ENCODE measurements at regions not wholly inside any gene's neighbourhood (a gene's known extent, or its start where the extent isn't known, plus 50 kb on each side); places are given as distances from the start of the nearest gene placed in this dataset.

GRCh38 chr3:182041668-182042291, 330.1 kb downstream of the SOX2 start:
- no peak overlapping the region for H3K4me3 ChIP-seq (ENCODE audit: low read depth, low read length)
- no peaks in the 10 kb centered on the region for H3K36me3 ChIP-seq (ENCODE audit: control insufficient read depth, insufficient read depth, low read length)
- no peaks in the 10 kb centered on the region for H3K27me3 ChIP-seq (ENCODE audit: control insufficient read depth, insufficient read depth, low read length)
- H3K4me1 ChIP-seq (ENCODE audit: control insufficient read depth, insufficient read depth, low read length) = peaks cover 3% of the 10 kb centered on the region
- H3K9ac ChIP-seq (ENCODE audit: low read depth, low read length) = no peak overlapping the region
- H3K9me3 ChIP-seq (ENCODE audit: control insufficient read depth, insufficient read depth, low read length) = no peaks in the 10 kb centered on the region

GRCh38 chr3:182045736-182046135, 334.0 kb downstream of the SOX2 start:
- Histone ChIP-seq H3K4me3 (ENCODE audit: low read depth, low read length) (no peak overlapping the region), H3K9me3 (ENCODE audit: control insufficient read depth, insufficient read depth, low read length) (no peaks in the 10 kb centered on the region), H3K36me3 (ENCODE audit: control insufficient read depth, insufficient read depth, low read length) (no peaks in the 10 kb centered on the region), H3K9ac (ENCODE audit: low read depth, low read length) (no peak overlapping the region), H3K4me1 (ENCODE audit: control insufficient read depth, insufficient read depth, low read length) (peaks cover 3% of the 10 kb centered on the region), H3K27me3 (ENCODE audit: control insufficient read depth, insufficient read depth, low read length) (no peaks in the 10 kb centered on the region)

- H3K9ac ChIP-seq (ENCODE audit: low read depth, low read length) = no peak overlapping the region
- no peaks in the 10 kb centered on the region for H3K9me3 ChIP-seq (ENCODE audit: control insufficient read depth, insufficient read depth, low read length)
- H3K4me3 ChIP-seq (ENCODE audit: low read depth, low read length) = no peak overlapping the region
- peaks cover 3% of the 10 kb centered on the region for H3K4me1 ChIP-seq (ENCODE audit: control insufficient read depth, insufficient read depth, low read length)
- no peaks in the 10 kb centered on the region for H3K36me3 ChIP-seq (ENCODE audit: control insufficient read depth, insufficient read depth, low read length)
- H3K27me3 ChIP-seq (ENCODE audit: control insufficient read depth, insufficient read depth, low read length) = no peaks in the 10 kb centered on the region
Observed at GRCh38 chr3:182046166-182046764, 334.5 kb downstream of the SOX2 start.

- Histone ChIP-seq H3K9ac (ENCODE audit: low read depth, low read length) (no peak overlapping the region), H3K4me1 (ENCODE audit: control insufficient read depth, insufficient read depth, low read length) (peaks cover 3% of the 10 kb centered on the region), H3K36me3 (ENCODE audit: control insufficient read depth, insufficient read depth, low read length) (no peaks in the 10 kb centered on the region), H3K4me3 (ENCODE audit: low read depth, low read length) (no peak overlapping the region), H3K9me3 (ENCODE audit: control insufficient read depth, insufficient read depth, low read length) (no peaks in the 10 kb centered on the region), H3K27me3 (ENCODE audit: control insufficient read depth, insufficient read depth, low read length) (no peaks in the 10 kb centered on the region)
Observed at GRCh38 chr3:182050932-182051331, 339.2 kb downstream of the SOX2 start.

GRCh38 chr3:182052332-182052731, 340.6 kb downstream of the SOX2 start:
- no peaks in the 10 kb centered on the region for H3K27me3 ChIP-seq (ENCODE audit: control insufficient read depth, insufficient read depth, low read length)
- no peaks in the 10 kb centered on the region for H3K9me3 ChIP-seq (ENCODE audit: control insufficient read depth, insufficient read depth, low read length)
- no peaks in the 10 kb centered on the region for H3K4me1 ChIP-seq (ENCODE audit: control insufficient read depth, insufficient read depth, low read length)
- no peaks in the 10 kb centered on the region for H3K36me3 ChIP-seq (ENCODE audit: control insufficient read depth, insufficient read depth, low read length)
- H3K9ac ChIP-seq (ENCODE audit: low read depth, low read length) = no peak overlapping the region
- H3K4me3 ChIP-seq (ENCODE audit: low read depth, low read length) = no peak overlapping the region

- no peaks in the 10 kb centered on the region for H3K9me3 ChIP-seq (ENCODE audit: control insufficient read depth, insufficient read depth, low read length)
- H3K9ac ChIP-seq (ENCODE audit: low read depth, low read length) = no peak overlapping the region
- H3K36me3 ChIP-seq (ENCODE audit: control insufficient read depth, insufficient read depth, low read length) = no peaks in the 10 kb centered on the region
- no peaks in the 10 kb centered on the region for H3K4me1 ChIP-seq (ENCODE audit: control insufficient read depth, insufficient read depth, low read length)
- no peaks in the 10 kb centered on the region for H3K27me3 ChIP-seq (ENCODE audit: control insufficient read depth, insufficient read depth, low read length)
- H3K4me3 ChIP-seq (ENCODE audit: low read depth, low read length) = no peak overlapping the region
Observed at GRCh38 chr3:182052757-182053156, 341.0 kb downstream of the SOX2 start.

GRCh38 chr3:182058488-182058887, 346.8 kb downstream of the SOX2 start:
- Histone ChIP-seq H3K27me3 (ENCODE audit: control insufficient read depth, insufficient read depth, low read length) (no peaks in the 10 kb centered on the region), H3K36me3 (ENCODE audit: control insufficient read depth, insufficient read depth, low read length) (no peaks in the 10 kb centered on the region), H3K9ac (ENCODE audit: low read depth, low read length) (no peak overlapping the region), H3K4me3 (ENCODE audit: low read depth, low read length) (no peak overlapping the region), H3K4me1 (ENCODE audit: control insufficient read depth, insufficient read depth, low read length) (no peaks in the 10 kb centered on the region), H3K9me3 (ENCODE audit: control insufficient read depth, insufficient read depth, low read length) (no peaks in the 10 kb centered on the region)

- Histone ChIP-seq H3K9ac (ENCODE audit: low read depth, low read length) (no peak overlapping the region), H3K4me1 (ENCODE audit: control insufficient read depth, insufficient read depth, low read length) (no peaks in the 10 kb centered on the region), H3K27me3 (ENCODE audit: control insufficient read depth, insufficient read depth, low read length) (no peaks in the 10 kb centered on the region), H3K9me3 (ENCODE audit: control insufficient read depth, insufficient read depth, low read length) (no peaks in the 10 kb centered on the region), H3K36me3 (ENCODE audit: control insufficient read depth, insufficient read depth, low read length) (no peaks in the 10 kb centered on the region), H3K4me3 (ENCODE audit: low read depth, low read length) (no peak overlapping the region)
Observed at GRCh38 chr3:182063742-182064141, 352.0 kb downstream of the SOX2 start.

GRCh38 chr3:182067423-182067822, 355.7 kb downstream of the SOX2 start:
- H3K4me1 ChIP-seq (ENCODE audit: control insufficient read depth, insufficient read depth, low read length) = no peaks in the 10 kb centered on the region
- H3K9me3 ChIP-seq (ENCODE audit: control insufficient read depth, insufficient read depth, low read length) = no peaks in the 10 kb centered on the region
- H3K27me3 ChIP-seq (ENCODE audit: control insufficient read depth, insufficient read depth, low read length) = no peaks in the 10 kb centered on the region
- H3K4me3 ChIP-seq (ENCODE audit: low read depth, low read length) = no peak overlapping the region
- no peaks in the 10 kb centered on the region for H3K36me3 ChIP-seq (ENCODE audit: control insufficient read depth, insufficient read depth, low read length)
- no peak overlapping the region for H3K9ac ChIP-seq (ENCODE audit: low read depth, low read length)

- no peak overlapping the region for H3K4me3 ChIP-seq (ENCODE audit: low read depth, low read length)
- H3K9me3 ChIP-seq (ENCODE audit: control insufficient read depth, insufficient read depth, low read length) = no peaks in the 10 kb centered on the region
- no peak overlapping the region for H3K9ac ChIP-seq (ENCODE audit: low read depth, low read length)
- no peaks in the 10 kb centered on the region for H3K27me3 ChIP-seq (ENCODE audit: control insufficient read depth, insufficient read depth, low read length)
- H3K36me3 ChIP-seq (ENCODE audit: control insufficient read depth, insufficient read depth, low read length) = no peaks in the 10 kb centered on the region
- H3K4me1 ChIP-seq (ENCODE audit: control insufficient read depth, insufficient read depth, low read length) = peaks cover 21% of the 10 kb centered on the region
Observed at GRCh38 chr3:182078316-182078715, 366.6 kb downstream of the SOX2 start.

GRCh38 chr3:182078929-182079328, 367.2 kb downstream of the SOX2 start:
- Histone ChIP-seq H3K9me3 (ENCODE audit: control insufficient read depth, insufficient read depth, low read length) (no peaks in the 10 kb centered on the region), H3K4me3 (ENCODE audit: low read depth, low read length) (no peak overlapping the region), H3K27me3 (ENCODE audit: control insufficient read depth, insufficient read depth, low read length) (no peaks in the 10 kb centered on the region), H3K4me1 (ENCODE audit: control insufficient read depth, insufficient read depth, low read length) (peaks cover 21% of the 10 kb centered on the region), H3K36me3 (ENCODE audit: control insufficient read depth, insufficient read depth, low read length) (no peaks in the 10 kb centered on the region), H3K9ac (ENCODE audit: low read depth, low read length) (no peak overlapping the region)

GRCh38 chr3:182081096-182081495, 369.4 kb downstream of the SOX2 start:
- Histone ChIP-seq H3K9me3 (ENCODE audit: control insufficient read depth, insufficient read depth, low read length) (no peaks in the 10 kb centered on the region), H3K4me1 (ENCODE audit: control insufficient read depth, insufficient read depth, low read length) (peaks cover 21% of the 10 kb centered on the region), H3K9ac (ENCODE audit: low read depth, low read length) (no peak overlapping the region), H3K4me3 (ENCODE audit: low read depth, low read length) (no peak overlapping the region), H3K27me3 (ENCODE audit: control insufficient read depth, insufficient read depth, low read length) (no peaks in the 10 kb centered on the region), H3K36me3 (ENCODE audit: control insufficient read depth, insufficient read depth, low read length) (no peaks in the 10 kb centered on the region)
